ENCODE measurements at regions not wholly inside any gene's neighbourhood (a gene's known extent, or its start where the extent isn't known, plus 50 kb on each side); places are given as distances from the start of the nearest gene placed in this dataset.

DNA sequence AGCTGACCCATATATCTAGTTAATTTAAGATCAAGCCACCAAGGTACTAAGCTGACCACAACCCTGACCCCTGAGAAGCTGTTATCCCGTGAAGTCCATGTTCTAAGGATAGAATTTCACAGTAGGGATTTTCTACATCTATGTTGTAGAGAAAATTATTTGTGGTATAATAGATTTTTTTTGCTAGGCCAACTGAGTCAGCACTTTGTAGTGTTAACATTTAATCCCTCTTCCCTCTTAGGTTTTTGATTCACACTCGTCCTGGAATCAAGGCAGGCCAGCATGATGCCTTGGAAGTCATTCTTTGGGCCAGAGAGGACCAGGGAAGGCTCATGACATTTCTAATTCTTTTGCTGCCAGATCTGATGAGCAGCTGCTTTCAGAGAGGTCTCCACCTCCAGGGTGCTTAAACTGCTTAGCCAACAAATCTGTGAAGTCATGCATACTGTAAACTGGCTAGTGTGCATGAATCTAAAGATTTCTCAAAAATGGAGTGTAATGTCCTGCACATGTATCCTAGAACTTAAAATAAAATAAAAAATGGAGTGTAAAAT, 102.5 kb downstream of the RBM43 start:
- no peak for DNase-seq (ENCODE audit: extremely low read depth in 1 of 11, low read depth in 9 of 11, low spot score in 4 of 11)

DNA sequence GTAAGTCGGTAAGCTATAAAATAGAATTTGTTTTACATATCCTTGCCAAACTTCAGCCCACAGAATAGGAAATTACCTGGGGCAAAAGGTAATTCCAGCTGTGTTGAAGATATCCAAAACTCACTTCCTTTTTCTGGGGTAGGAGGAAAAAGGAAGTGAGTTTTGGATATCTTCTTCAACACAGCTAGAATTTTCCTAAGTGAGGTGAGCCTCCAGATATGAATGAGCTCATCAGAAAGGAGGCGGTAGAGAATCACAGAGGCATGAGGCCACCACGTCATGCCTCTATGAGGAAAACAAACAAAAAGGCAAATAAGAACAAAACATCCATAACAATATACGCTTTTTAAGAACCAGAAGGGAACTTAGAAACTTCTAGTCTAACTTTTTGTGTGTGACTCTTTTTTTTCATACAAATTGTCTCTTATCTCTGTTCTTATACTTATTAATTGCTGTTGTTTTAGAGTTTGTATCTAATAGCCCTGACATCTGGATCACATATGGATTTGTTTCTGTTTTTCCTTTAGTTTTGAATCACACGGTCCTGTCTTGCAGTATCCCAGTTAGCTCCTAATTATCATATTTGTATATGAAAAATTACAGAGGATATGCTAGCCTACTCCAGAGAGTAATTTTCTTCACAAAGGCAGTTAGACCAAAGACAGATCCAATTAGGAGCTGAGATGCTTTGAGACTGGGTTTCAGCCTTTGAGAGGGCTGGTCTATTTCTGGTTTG, 104.5 kb downstream of the RBM43 start:
- DNase-seq (ENCODE audit: extremely low read depth in 1 of 11, low read depth in 9 of 11, low spot score in 4 of 11), result no peak

DNA sequence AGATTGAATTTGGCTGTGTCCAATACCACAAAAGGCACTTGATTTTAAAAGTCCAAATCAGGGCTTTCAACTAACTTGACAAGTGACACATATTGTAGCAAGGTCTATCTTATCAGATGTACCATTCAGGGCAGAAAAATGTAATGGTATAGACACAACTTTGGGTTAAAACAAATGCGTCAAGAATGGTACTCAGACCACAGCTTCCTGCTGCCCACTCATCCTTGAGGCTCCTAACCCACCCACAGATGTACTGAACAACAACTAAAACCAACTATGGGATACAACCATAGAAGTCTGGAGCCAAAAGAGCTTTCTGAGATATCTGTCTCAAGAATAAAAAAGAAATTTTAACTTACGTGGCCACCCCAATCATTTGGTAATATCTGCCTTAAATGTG, 105.2 kb downstream of the RBM43 start:
- no peak for DNase-seq (ENCODE audit: extremely low read depth in 1 of 11, low read depth in 9 of 11, low spot score in 4 of 11)

DNA sequence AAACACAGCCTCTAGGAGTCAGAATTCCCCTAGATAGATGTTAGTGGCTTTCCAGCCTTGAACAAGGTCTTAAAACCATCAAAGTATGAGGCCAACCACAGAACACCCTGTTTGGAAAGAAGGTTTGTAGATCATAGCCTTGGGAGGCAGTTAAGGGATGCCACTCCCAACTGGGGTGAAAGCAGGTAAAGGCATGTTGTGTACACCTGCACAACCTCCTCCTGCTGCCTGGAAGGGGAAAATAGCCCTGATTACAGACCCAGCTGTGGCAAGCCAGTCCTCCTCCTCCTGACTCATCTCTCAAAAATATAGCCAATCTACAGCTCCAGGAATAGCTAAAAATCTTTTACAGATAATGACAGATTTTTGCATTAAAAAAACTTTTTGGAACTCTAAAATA, 108.1 kb downstream of the RBM43 start:
- no peak for DNase-seq (ENCODE audit: extremely low read depth in 1 of 11, low read depth in 9 of 11, low spot score in 4 of 11)

DNA sequence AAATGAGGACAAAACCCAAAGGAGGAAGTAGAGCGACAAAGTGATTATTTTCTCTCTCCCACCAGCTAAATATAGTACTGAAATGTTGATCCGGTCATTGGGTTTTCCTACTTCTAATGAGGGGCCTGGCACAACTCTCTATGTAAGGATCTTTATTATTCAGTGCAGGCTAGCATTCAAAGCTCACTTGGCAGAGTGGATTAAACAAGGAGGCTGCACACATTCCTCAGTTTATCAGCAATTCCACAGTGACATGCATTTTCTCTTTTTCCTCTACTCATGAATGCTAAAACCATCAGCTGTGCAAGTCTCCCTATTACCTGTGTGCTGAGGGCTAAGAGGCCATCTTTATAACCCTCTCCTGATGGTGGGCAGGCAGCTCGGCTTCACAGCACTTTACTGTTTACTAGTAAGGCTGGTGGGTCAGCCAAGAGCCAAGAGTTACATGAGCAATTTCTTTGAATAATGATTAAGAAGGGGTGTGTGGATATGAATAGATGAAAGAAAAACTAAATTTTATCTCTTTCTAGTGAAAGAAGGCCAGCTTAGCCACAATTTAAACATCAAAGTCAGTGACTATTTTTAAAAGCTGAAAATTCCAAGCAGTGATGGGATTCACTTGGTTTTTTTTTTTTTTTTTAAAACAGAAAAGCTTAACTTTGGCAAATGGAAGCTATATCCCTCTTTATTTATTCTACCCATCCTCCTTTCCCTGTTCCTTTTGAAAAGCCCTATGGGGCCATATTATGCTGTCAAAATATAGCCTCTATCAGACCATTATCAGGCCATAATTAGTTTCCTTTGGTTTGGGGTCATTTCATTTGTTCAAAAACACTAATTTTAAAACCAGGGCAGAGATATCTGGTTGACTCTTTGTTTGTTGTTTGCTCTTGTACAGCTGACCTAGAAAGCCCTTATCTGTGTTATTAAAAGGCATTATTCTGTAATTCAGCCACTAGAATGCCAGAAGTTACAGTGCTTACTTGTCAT, 111.0 kb downstream of the RBM43 start:
- DNase-seq (ENCODE audit: extremely low read depth in 1 of 11, low read depth in 9 of 11, low spot score in 4 of 11), result no peak

DNA sequence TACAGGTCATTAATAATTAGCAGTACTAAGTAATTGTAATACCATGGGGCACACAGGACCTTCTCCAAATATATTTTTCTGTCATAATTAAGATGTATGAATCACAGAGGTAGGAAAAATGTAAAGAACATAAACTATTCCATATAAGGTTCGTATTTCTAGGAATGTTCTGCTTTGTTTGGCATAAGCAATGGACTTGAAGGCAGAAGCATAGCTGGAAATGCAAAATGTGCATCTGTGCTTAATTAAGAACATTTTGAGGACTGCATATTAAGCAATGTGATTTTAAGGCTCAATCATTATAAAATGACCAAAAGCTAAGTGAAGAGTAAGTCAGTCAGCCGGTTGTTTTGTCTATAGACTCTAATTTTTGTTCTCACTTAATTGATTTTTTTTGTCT, 123.2 kb downstream of the RBM43 start:
- DNase-seq (ENCODE audit: extremely low read depth in 1 of 11, low read depth in 9 of 11, low spot score in 4 of 11), result no peak

DNA sequence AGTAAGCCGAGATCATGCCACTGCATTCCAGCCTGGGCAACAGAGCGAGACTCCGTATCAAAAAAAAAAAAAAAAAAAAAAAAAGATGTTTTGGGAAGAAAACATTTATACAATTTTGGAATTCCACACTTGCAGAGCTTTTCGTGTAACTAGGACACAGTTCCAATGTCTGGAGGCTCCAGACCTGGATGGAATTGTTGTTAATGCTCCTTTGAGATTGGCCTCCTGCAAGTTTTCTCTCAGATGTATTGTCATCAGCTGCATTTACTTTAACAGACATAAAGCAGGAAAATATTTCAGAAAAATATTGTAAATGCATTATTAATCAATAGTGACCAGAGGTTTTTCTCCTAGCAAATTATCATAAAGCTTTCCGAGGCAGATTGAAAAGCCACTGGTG, 124.1 kb downstream of the RBM43 start:
- no peak for DNase-seq (ENCODE audit: extremely low read depth in 1 of 11, low read depth in 9 of 11, low spot score in 4 of 11)

DNA sequence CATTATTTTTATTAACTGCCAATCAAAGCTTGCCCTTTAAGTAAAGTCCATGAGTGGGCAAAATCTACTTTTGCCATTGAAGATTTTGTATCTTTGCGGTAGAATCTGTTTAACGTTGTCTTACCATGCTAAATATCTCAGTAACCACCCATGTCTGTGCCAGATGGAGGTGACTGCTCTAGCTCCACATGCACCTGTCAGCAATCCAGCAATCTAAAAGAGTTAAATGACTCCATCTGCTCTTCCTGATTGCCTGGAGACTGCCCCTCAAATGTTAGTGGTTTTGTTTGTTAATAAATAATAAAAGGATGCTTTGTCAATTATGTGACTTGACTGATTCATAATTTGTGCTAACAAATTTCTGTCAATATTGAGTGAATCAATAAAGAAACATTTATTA, 141.7 kb downstream of the RBM43 start:
- DNase-seq (ENCODE audit: extremely low read depth in 1 of 11, low read depth in 9 of 11, low spot score in 4 of 11), result no peak

DNA sequence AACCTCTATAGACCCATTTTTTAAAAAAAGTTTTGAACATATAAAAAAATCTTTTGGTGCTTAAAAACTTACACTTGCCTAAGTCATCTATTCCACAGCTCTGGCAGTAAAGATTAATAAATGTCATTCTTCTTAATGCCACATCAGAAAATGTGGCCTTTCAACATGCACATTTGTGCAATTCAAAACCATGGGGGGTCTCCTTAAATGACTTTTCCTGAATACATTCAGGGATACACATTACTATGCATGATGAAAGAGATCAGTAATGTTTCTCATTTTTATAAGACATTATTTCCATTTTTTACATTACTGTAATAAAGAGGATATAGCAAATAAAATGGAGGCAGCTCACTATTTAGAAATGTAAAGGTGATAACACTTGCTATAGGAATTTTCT, 142.3 kb downstream of the RBM43 start:
- DNase-seq (ENCODE audit: extremely low read depth in 1 of 11, low read depth in 9 of 11, low spot score in 4 of 11), result no peak

DNA sequence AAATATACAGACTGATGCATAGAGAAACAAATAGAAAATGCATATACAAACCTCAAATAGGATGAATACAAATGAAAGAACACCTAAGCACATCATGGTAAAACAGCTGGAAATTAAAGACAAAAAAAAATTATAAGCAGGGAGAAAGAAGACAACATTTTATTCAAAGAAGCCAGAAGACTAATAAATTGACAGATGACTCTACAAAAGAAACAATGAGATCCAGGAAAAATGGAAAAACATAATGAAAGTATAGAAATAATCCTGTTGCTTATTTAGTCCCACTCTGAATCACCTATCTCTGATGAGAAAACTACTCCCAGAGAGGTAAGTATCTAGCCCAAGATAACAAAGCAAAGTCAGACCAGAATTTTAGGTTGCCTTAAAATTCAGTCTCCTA, 143.4 kb downstream of the RBM43 start:
- DNase-seq (ENCODE audit: extremely low read depth in 1 of 11, low read depth in 9 of 11, low spot score in 4 of 11), result no peak

DNA sequence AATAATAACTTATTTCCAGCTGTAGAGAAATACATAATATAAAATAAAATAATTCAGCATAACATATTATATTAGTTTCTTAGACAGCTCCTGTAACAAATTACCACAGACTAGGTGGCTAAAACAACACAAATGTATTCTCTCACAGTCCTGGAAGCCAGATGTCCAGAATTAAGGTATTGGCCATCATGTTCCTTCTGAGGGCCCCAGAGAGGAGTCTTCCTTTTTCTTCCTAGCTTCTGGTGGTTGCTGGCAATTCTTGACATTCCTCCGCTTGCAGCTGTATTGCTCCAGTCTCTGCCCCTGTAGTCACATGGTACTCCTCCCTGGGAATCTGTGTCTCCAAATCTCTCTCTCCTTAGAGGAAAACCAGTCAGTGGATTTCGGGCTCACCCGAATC, 146.8 kb downstream of the RBM43 start:
- DNase-seq (ENCODE audit: extremely low read depth in 1 of 11, low read depth in 9 of 11, low spot score in 4 of 11), result no peak

DNA sequence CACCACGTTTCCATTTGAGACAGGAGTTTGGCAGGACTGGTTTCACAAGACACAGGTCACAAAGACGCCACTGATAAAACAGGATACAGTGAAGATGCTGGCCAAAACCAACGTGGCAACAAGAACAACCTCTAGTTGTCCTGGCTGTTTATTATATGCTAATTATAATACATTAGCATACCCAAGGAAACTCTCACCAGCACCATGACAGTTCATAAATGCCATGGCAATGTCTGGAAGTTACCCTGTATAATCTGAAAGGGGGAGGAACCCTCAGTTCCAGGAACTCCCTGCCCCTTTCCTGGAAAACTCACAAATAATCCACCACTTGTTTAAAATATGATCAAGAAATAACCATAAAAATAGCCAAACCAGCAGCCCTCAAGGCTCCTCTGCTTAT, 148.3 kb downstream of the RBM43 start:
- DNase-seq (ENCODE audit: extremely low read depth in 1 of 11, low read depth in 9 of 11, low spot score in 4 of 11), result no peak

DNA sequence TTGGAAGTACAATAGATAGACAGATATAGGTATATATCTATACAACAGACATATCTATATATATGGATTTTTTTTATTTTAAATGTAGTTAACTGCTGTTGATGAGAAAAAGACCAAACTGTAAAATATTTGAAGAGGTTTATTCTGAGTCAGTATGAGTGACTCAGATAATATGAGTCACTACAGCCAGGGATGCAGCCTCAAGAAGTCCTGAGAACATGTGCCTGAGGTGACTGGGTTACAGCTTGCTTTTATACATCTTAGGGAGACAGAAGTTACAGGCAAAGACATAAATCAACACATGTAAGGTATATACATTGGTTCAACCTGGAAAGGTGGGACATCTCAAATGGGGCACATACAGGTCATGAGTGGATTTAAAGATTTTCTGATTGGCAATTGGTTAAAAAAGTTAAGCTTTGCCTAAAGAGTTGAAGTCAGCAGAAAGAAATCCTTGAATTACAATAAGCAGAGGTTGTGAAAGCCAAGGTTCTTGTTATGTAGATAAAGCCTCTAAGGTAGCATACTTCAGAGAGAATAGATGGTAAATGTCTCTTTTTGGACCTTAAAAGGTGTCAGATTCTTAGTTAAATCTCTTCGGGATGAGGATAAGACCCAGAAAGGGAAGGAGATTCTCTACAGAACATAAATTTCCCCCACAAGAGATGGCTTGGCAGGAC, 149.9 kb downstream of the RBM43 start:
- no peak for DNase-seq (ENCODE audit: extremely low read depth in 1 of 11, low read depth in 9 of 11, low spot score in 4 of 11)

DNA sequence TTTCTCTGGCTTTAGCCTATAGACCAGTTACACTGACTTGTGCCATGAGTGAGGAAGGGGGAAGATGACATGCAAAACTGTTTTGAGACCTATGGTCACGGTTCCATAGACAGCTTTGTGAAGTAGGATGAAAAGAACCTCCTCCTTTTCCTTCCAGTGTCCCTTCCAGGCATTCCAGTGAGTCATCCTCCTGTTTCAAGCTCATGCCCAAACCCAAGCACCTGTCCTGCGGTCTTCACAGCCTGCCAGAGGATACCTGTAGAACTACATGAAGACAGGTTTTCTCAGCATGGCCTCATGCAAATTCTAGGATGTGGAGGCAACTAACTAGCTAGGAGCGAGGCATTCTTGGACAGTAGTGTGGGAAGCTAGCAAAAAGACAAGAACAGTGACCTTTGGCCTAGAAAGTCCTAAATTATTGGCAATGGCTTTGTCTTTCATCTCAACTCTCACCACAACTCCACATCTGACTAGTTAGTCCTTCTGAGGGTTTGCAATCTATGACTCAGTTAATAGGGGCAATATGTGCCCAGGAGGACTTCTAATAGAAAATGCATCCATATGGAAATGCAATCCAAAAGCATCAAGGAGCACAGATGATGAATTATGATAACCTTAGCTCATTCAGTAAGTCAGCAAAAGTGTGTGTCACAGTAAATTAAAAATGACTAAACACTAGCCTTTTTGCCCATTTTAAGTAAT, 154.7 kb downstream of the RBM43 start:
- no peak for DNase-seq (ENCODE audit: extremely low read depth in 1 of 11, low read depth in 9 of 11, low spot score in 4 of 11)

DNA sequence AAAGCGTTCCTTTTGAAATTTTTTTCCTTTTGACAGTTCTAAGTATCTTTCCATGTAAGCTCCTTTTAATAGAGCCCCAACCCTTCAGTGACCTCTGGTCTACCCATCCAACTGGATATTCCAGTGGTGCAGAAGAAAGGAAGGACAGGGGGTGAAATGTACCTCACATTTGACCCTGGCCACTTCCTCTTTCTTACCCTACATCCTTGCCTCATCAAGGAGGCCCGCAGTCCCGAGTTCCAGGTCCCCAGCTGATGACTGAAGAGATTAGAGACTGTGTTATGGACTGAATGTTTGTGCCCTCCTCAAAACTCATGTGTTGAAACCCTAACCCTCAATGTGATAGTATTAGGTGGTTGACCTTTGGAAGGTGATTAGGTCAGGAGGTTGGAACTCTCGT, 158.1 kb downstream of the RBM43 start:
- no peak for DNase-seq (ENCODE audit: extremely low read depth in 1 of 11, low read depth in 9 of 11, low spot score in 4 of 11)

DNA sequence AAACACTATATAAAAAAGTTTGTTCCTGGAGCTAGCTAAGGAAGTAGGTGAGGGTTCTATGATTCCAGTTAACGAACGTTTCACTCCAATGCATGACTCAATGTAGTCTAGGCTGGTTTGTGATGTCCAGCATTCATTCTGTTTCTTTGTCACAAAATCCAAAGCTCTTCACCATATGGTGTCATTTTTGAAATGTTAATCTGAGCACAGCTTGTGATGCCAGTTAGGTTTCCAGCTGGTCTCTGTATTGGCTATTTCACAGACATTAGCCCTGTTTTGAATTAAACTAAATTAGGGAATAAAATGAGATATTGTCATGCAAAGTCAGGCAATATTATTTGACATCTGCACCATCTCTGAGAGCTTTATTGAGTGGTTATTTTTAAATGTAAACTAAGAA, 159.4 kb downstream of the RBM43 start:
- no peak for DNase-seq (ENCODE audit: extremely low read depth in 1 of 11, low read depth in 9 of 11, low spot score in 4 of 11)

DNA sequence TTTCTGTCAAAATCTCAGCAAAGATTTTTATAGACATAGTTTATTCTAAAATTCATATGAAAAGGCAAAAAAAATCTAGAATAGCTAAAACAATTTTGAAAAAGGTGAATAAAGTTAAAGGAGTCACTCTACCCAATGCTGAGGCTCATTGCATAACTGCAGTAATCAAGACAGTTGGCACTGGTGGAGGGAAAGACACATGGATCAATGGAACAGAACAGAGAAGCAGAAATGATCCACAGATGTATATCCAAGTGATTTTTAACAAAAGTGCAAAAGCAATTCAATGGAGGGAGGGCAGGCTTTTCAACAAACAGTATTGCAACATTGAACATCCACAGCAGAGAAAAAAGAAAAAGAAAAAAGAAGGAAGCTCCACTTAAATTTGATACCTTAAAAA, 162.8 kb downstream of the RBM43 start:
- no peak for DNase-seq (ENCODE audit: extremely low read depth in 1 of 11, low read depth in 9 of 11, low spot score in 4 of 11)

DNA sequence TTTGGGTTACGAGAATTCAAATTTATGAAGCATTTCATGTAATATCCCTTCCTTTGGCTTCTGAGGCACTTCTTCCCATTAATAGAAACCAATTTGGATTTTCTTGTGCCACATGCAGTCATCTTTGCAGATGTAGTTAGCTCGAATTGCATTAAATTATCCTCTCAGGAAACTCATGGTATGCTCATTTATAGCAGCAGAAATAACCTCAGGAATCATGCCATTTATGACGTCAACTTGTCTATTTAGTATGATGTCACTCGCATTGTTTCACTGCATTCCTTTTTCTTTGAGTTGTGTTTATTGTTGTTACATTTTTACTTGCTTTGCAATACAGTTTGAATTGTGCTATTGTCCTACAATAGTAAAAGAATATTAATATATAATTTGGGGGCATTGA, 163.8 kb downstream of the RBM43 start:
- DNase-seq (ENCODE audit: extremely low read depth in 1 of 11, low read depth in 9 of 11, low spot score in 4 of 11), result no peak

DNA sequence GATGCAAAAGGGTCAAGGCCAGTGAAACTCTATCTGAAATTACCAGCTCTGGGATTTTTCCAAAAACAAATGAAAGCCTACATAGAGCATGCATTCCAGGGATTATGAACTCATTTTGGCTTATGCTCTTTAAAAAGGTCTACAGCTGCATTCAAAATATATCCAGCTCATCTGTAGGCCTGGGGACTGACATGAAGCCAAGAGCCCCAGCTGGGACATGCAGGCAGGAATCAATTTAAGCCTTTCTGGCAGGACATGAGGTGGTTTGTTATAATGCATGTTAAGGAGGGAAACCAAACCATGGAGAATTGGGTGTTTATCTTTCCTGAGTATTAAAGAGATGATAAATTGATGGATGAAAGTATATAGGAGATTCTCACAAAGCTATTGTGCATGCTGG, 164.5 kb downstream of the RBM43 start:
- DNase-seq (ENCODE audit: extremely low read depth in 1 of 11, low read depth in 9 of 11, low spot score in 4 of 11), result peak in 2 of 11 donors; percentile 2

All from renal cortex interstitium (tissue), 11 donors.